GM12801 (cell line): ENCODE measurements at regions not wholly inside any gene's neighbourhood (a gene's known extent, or its start where the extent isn't known, plus 50 kb on each side); places are given as distances from the start of the nearest gene placed in this dataset.

Experiments used
- CTCF ChIP-seq: IDR thresholded peaks from one replicate; pipeline ENCODE4 v1.5.1; 2011; ENCODE audit warnings: control low read depth; ENCODE audit not compliant: insufficient read length; ENCODE audit errors: extremely low read depth

DNA sequence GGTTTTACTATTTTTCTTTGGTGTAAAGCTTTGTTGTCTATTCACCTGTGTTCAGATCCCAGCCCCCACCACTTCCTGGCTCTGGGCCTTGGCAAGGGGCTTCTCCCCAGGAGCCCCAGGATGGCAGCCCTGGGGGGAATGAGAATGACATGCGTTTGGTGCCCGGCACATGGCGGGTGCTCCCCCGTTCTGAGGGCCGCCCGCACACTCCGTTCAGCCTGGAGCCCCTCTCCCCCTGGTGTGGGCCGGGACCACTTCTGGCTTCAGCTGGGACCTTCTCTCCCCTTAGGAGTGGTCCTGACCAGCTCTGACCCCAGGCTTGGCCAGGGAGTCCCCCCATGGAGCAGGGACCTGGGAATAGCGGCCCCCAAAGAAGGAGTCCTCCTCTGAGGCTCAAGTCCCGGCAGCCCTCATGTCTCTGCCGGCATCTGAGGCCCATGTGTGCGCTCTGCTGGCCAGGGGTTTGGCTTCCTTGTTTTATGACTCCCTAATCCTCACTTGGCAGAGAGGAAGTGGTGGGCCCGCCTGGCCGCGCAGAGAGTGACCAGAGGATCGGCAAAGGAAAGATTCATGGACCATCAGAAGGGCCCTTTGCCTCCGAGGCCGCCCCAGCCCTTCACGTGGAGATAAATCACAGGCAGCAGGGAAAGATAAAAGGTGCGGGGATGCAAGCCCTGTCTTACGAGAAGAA is 57.0 kb upstream of the LMX1B start:
- TF ChIP-seq CTCF = no peak

- peak; percentile 78 for TF ChIP-seq CTCF
Observed at GRCh38 chr9:126558051-126558665, 55.6 kb upstream of the LMX1B start.

GRCh38 chr9:126559296-126559695 is 54.4 kb upstream of the LMX1B start:
- TF ChIP-seq CTCF = no peak

DNA sequence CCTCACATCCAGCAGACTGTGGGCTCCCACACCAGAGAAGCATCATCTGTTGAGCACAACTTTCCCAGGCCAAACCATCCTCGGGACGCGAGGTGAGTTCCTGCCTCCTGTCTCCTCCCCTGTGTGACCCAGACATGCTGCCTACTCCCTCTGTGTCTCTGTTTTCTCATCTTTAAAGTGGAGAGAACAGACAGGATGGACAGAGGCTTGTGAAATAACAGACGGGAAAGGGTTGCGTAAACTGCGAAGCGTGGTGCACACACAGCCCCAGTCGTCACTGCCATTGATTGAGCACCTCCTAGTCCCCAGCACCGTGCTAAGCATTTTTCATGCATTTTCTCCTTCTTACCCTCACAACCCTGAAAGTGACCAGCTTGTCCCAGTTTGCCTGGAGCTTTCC is 52.1 kb upstream of the LMX1B start:
- no peak for TF ChIP-seq CTCF

- TF ChIP-seq CTCF = no peak
Observed at GRCh38 chr9:126563556-126563955, 50.2 kb upstream of the LMX1B start.
